BLaER1 (cell line): ENCODE measurements at regions not wholly inside any gene's neighbourhood (a gene's known extent, or its start where the extent isn't known, plus 50 kb on each side); places are given as distances from the start of the nearest gene placed in this dataset.
"Not testable (repeated sequence)": the region's sequence is repeated elsewhere in the genome, so short reads cannot be mapped to it uniquely, and the experiment has no call there.

ENCODE experiments used
- H3K27ac ChIP-seq: shearing (Covaris generic); formaldehyde crosslinking; 2 replicates; pipeline ENCODE4 v1.8.1; 2022
- H3K27me3 ChIP-seq: shearing (Covaris generic); formaldehyde crosslinking; 2 replicates; pipeline ENCODE4 v1.8.1; 2022
- H3K36me3 ChIP-seq: shearing (Covaris generic); formaldehyde crosslinking; 2 replicates; pipeline ENCODE4 v1.8.1; 2022
- H3K4me1 ChIP-seq: shearing (Covaris generic); formaldehyde crosslinking; 2 replicates; pipeline ENCODE4 v1.8.1; 2022
- H3K4me2 ChIP-seq: shearing (Covaris generic); formaldehyde crosslinking; 2 replicates; pipeline ENCODE4 v1.8.1; 2022
- H3K4me3 ChIP-seq: shearing (Covaris generic); formaldehyde crosslinking; 2 replicates; pipeline ENCODE4 v1.8.1; 2022
- H3K9ac ChIP-seq: shearing (Covaris generic); formaldehyde crosslinking; 2 replicates; pipeline ENCODE4 v1.8.1; 2022
- H3K9me3 ChIP-seq: shearing (Covaris generic); formaldehyde crosslinking; 2 replicates; pipeline ENCODE4 v1.8.1; 2022
- H4K20me1 ChIP-seq: shearing (Covaris generic); formaldehyde crosslinking; 2 replicates; pipeline ENCODE4 v1.8.1; 2022
- Cebpa-rat ChIP-seq: shearing (Covaris generic); IDR thresholded peaks from 2 replicates; pipeline ENCODE4 v1.8.1; 2022

DNA sequence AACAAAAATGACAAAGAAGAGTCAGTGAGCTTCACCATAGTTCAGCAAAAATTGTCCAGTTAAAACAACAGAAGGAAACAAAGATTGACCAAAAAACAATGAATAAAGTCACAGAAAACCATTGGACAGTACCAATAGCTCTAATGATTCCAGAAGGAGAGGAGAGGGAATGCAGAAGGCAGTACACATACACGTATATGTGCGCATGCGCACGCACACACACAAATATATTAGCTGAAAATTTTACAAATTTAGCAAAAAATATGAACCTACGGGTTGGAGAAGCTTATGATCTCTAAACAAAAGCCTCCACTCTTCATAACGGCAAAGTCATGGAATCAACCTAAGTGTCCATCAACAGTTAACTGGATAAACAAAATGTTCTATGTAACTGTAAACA, 120.3 kb upstream of the MON1B start:
- peaks cover 27% of the 10 kb centered on the region for H3K4me1 ChIP-seq
- no peaks in the 10 kb centered on the region for H3K36me3 ChIP-seq
- H3K4me2 ChIP-seq = no peak overlapping the region
- H3K27ac ChIP-seq = no peak overlapping the region
- no peaks in the 10 kb centered on the region for H3K9me3 ChIP-seq
- H3K9ac ChIP-seq = no peak overlapping the region
- H3K27me3 ChIP-seq = no peaks in the 10 kb centered on the region
- no peak overlapping the region for H3K4me3 ChIP-seq
- H4K20me1 ChIP-seq = no peaks in the 10 kb centered on the region
- no peak for TF ChIP-seq Cebpa-rat

DNA sequence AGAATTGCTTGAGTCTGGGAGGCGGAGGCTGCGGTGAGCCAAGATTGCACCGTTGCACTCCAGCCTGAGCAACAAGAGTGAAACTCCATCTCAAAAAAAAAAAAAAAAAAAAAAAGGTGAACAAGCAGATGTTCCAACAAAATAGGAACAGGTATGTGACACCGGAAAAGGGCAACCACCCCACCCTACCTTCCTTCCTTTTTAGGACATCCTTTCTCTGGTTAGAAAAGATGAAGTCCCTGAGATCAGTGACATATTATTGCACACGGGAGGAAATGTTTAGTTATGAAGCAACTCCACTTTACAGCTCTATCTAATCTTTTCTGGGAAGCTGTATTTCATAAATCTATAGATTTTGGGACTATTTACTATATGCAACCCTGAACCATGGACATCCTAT, 114.2 kb upstream of the MON1B start:
- H3K27me3 ChIP-seq = no peaks in the 10 kb centered on the region
- H3K4me3 ChIP-seq = no peak overlapping the region
- H3K4me2 ChIP-seq = no peak overlapping the region
- no peak overlapping the region for H3K27ac ChIP-seq
- no peaks in the 10 kb centered on the region for H4K20me1 ChIP-seq
- no peaks in the 10 kb centered on the region for H3K4me1 ChIP-seq
- no peak for TF ChIP-seq Cebpa-rat
- no peaks in the 10 kb centered on the region for H3K36me3 ChIP-seq
- no peaks in the 10 kb centered on the region for H3K9me3 ChIP-seq
- no peak overlapping the region for H3K9ac ChIP-seq

DNA sequence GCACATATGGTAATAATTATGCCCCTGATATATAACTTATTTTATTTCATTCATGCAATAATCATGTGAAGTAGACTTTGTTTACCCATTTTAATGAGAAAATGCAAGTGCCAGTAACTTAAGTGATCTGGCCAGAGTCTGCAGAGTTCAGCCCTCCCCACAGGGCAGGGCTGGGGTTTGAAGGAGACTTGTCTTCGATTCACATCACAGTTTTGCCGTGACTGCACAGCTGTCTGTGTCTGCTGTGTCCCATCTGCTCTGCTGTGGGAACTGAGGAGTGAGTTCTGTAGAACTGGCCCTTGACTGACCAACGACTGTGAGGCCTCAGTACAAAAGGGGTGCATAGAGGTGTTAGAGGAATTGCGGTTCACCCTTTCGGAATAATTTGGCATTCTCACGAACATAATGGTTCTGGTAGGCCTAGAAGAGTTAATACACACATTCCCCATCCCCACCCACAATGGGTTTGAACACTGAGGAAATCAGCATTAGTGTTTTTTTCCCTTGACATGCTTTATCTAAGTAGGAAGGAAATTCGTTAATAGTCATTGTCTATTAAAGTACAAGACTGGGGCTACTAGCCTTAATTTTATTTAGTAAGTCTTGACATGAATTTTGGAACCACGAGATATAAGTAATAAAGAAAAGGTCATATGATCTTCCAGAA, 113.6 kb upstream of the MON1B start:
- H4K20me1 ChIP-seq = no peaks in the 10 kb centered on the region
- H3K27me3 ChIP-seq = no peaks in the 10 kb centered on the region
- H3K9ac ChIP-seq = no peak overlapping the region
- H3K9me3 ChIP-seq = no peaks in the 10 kb centered on the region
- no peak overlapping the region for H3K4me3 ChIP-seq
- no peak overlapping the region for H3K27ac ChIP-seq
- no peaks in the 10 kb centered on the region for H3K4me1 ChIP-seq
- H3K4me2 ChIP-seq = no peak overlapping the region
- H3K36me3 ChIP-seq = no peaks in the 10 kb centered on the region
- TF ChIP-seq Cebpa-rat = no peak

DNA sequence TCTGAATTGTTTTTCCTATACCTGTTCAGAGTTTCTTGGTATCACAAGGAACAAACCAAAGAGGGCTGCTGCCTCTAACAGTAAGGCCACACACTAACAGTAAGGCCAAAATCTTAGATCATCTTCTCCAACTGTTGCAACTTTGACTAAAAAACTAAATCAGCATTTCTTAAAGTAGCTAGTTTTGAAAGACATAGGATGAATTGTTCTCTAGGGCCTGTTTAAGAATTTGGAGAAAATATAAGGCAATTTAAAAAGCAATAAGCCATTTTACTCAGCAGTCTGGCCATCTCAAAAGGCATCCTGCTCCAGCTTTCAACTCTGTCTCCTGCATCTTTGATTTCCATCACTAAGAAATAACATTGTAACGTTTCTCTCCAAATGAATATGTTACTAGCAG, 105.0 kb upstream of the MON1B start:
- H3K4me2 ChIP-seq = no peak overlapping the region
- H3K27ac ChIP-seq = no peak overlapping the region
- H4K20me1 ChIP-seq = no peaks in the 10 kb centered on the region
- H3K27me3 ChIP-seq = no peaks in the 10 kb centered on the region
- H3K36me3 ChIP-seq = no peaks in the 10 kb centered on the region
- H3K4me1 ChIP-seq = no peaks in the 10 kb centered on the region
- TF ChIP-seq Cebpa-rat = no peak
- H3K4me3 ChIP-seq = no peak overlapping the region
- no peaks in the 10 kb centered on the region for H3K9me3 ChIP-seq
- H3K9ac ChIP-seq = no peak overlapping the region

DNA sequence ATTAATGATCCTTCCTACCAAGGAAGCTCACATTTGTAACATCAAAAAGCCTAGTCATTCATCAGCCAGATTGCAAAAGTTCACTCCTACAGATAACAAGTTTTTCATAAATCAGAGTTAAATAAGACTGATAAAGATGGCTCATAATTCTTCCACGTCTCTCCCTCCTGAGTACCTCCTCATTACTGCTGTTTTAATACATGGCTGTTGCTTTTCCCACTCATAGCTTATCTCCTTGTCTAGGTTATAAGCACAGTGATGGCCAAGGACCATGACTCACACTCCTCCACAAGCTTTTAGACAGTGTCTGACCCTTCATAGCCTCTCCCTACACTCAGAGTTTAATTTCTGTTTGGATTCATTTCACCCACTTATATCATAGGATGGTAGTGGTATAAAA, 100.9 kb upstream of the MON1B start:
- no peaks in the 10 kb centered on the region for H3K4me1 ChIP-seq
- no peak for TF ChIP-seq Cebpa-rat
- no peaks in the 10 kb centered on the region for H4K20me1 ChIP-seq
- no peak overlapping the region for H3K9ac ChIP-seq
- no peak overlapping the region for H3K27ac ChIP-seq
- H3K36me3 ChIP-seq = no peaks in the 10 kb centered on the region
- H3K27me3 ChIP-seq = no peaks in the 10 kb centered on the region
- no peak overlapping the region for H3K4me2 ChIP-seq
- no peak overlapping the region for H3K4me3 ChIP-seq
- no peaks in the 10 kb centered on the region for H3K9me3 ChIP-seq

GRCh38 chr16:77093309-77093708, 97.7 kb upstream of the MON1B start:
- Histone ChIP-seq H3K27me3 (no peaks in the 10 kb centered on the region), H3K4me3 (no peak overlapping the region), H3K4me2 (no peak overlapping the region), H3K27ac (no peak overlapping the region), H3K9me3 (no peaks in the 10 kb centered on the region), H3K4me1 (no peaks in the 10 kb centered on the region), H3K9ac (no peak overlapping the region), H3K36me3 (no peaks in the 10 kb centered on the region), H4K20me1 (no peaks in the 10 kb centered on the region)
- TF ChIP-seq Cebpa-rat = no peak

DNA sequence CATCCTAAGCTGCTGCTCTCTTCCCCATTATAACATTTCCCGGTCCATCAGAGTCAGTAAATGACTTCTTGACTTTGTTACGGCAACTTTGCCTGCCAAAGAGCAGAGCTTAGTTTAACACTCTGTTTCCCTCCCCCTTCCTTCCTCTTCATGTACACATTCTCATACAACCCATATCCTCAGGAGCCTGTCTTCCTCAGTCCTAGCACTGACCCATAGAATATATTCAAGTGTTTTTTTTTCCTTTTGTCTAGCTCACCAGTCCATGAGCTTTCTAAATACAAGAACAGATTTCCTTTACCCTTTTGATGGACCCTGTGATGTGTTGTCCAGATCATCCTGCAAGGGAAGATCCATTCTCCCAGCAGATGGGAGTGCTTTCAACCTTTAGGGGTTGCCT, 97.0 kb upstream of the MON1B start:
- Histone ChIP-seq H3K36me3 (no peaks in the 10 kb centered on the region), H3K27ac (no peak overlapping the region), H3K4me1 (no peaks in the 10 kb centered on the region), H3K4me2 (no peak overlapping the region), H4K20me1 (no peaks in the 10 kb centered on the region), H3K9me3 (no peaks in the 10 kb centered on the region), H3K27me3 (no peaks in the 10 kb centered on the region), H3K9ac (no peak overlapping the region), H3K4me3 (no peak overlapping the region)
- no peak for TF ChIP-seq Cebpa-rat

DNA sequence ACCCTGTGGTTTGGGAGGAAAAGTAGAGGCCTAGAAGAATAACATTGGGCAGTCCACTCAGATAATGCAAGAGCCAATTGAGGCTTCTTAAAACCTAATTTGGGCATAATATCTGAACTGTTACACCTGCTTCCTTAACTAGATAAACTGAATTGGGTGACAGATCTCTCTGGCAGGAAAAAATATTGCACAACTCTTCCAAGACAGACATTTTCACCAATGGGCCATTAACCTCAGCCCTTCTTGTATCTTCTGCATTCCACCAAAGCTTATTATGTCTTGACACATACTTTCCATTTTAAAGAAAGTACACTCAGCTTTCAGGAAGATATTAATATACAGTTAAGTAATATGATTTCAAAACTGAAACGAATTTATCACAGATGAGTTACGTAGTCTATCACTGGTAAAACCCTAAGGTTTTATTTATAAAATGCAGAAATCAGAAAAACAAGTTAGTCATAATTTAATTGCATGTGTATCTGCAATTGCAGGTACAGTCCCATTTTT, 79.9 kb upstream of the MON1B start:
- no peak overlapping the region for H3K4me3 ChIP-seq
- H3K9me3 ChIP-seq = peaks cover 15% of the 10 kb centered on the region
- peak; percentile 40; the same call in 1 of the 2 replicates for TF ChIP-seq Cebpa-rat
- no peaks in the 10 kb centered on the region for H3K4me1 ChIP-seq
- no peaks in the 10 kb centered on the region for H4K20me1 ChIP-seq
- H3K27me3 ChIP-seq = no peaks in the 10 kb centered on the region
- H3K27ac ChIP-seq = no peak overlapping the region
- no peak overlapping the region for H3K4me2 ChIP-seq
- no peaks in the 10 kb centered on the region for H3K36me3 ChIP-seq
- no peak overlapping the region for H3K9ac ChIP-seq

DNA sequence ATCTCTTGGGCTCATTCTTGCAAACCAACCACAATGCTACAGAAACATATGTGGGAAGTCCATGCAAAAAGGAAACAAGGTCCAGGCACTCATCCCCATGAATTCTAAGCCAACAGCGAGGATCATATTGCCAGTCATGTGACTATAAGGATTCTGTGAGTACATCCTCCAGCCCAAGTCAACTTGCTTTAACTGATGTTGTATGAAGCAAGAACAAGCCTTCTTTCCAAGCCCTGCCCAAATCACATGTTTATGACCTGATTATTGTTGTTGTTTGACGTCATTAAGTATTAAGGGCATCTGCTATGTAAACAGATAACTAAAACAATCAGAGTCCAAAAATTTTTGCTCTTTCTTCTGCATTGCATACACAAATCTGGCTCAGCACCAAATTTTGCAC, 78.2 kb upstream of the MON1B start:
- H3K9me3 ChIP-seq = no peaks in the 10 kb centered on the region; the same call in 1 of the 2 replicates
- no peaks in the 10 kb centered on the region for H3K4me1 ChIP-seq
- no peak for TF ChIP-seq Cebpa-rat
- no peak overlapping the region for H3K9ac ChIP-seq
- H3K27ac ChIP-seq = no peak overlapping the region
- H4K20me1 ChIP-seq = no peaks in the 10 kb centered on the region
- H3K4me3 ChIP-seq = no peak overlapping the region
- H3K4me2 ChIP-seq = no peak overlapping the region
- no peaks in the 10 kb centered on the region for H3K36me3 ChIP-seq
- no peaks in the 10 kb centered on the region for H3K27me3 ChIP-seq

- TF ChIP-seq Cebpa-rat = no peak
These were observed 77.2 kb upstream of the MON1B start for GRCh38 chr16:77113835-77114234.

GRCh38 chr16:77114361-77114760, 76.6 kb upstream of the MON1B start:
- not testable (repeated sequence) for H3K4me2 ChIP-seq, H3K36me3 ChIP-seq

More at GRCh38 chr16:77113835-77114234, 77.2 kb upstream of the MON1B start:
- no peak overlapping the region for H3K9ac ChIP-seq
- H3K9me3 ChIP-seq = no peaks in the 10 kb centered on the region
- H4K20me1 ChIP-seq = no peaks in the 10 kb centered on the region
- H3K36me3 ChIP-seq = no peaks in the 10 kb centered on the region
- H3K4me2 ChIP-seq = no peak overlapping the region
- H3K27ac ChIP-seq = no peak overlapping the region
- H3K4me3 ChIP-seq = no peak overlapping the region
- no peaks in the 10 kb centered on the region for H3K4me1 ChIP-seq
- H3K27me3 ChIP-seq = no peaks in the 10 kb centered on the region

More at GRCh38 chr16:77114361-77114760, 76.6 kb upstream of the MON1B start:
- H3K9ac ChIP-seq, H3K4me1 ChIP-seq, H3K27ac ChIP-seq, H3K27me3 ChIP-seq, H3K4me3 ChIP-seq, H4K20me1 ChIP-seq, H3K9me3 ChIP-seq: not testable (repeated sequence)
